ENCODE measurements at regions not wholly inside any gene's neighbourhood (a gene's known extent, or its start where the extent isn't known, plus 50 kb on each side); places are given as distances from the start of the nearest gene placed in this dataset.

DNA sequence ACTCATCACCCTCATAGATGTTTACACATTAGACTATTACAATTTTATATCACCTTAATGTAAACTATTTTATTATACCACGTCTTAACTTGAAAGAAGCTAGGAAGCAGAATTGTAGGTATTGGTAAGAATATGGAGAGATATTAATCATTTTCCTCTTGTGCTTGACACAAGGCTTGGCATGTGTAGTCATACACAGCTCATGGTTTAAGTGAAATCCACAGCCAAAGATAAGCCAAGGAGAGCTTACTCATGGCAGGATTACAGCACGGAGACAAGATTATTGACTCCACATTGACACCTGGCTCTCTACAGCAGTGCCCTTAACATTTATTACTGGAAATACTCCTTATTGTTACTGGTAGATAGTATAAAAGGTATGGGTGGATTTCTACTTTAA, 68.4 kb upstream of the ADGRL4 start:
- Histone ChIP-seq H3K9me2 (ENCODE audit: insufficient read depth, low read length) (no peaks in the 10 kb centered on the region), H3K27ac (ENCODE audit: low read length) (no peak overlapping the region), H3K79me2 (replicated peaks; ENCODE audit: insufficient read depth, low read length) (no peaks in the 10 kb centered on the region), H3K27me3 (ENCODE audit: insufficient read depth, low read depth, low read length) (no peaks in the 10 kb centered on the region), H3K36me3 (ENCODE audit: insufficient read depth, low read length) (no peaks in the 10 kb centered on the region), H2AFZ (ENCODE audit: low read depth, low read length) (no peak overlapping the region), H3K9me3 (ENCODE audit: low read length) (no peaks in the 10 kb centered on the region), H3K9ac (ENCODE audit: low read length) (no peak overlapping the region), H3K4me3 (ENCODE audit: low read length) (no peak overlapping the region), H4K20me1 (ENCODE audit: insufficient read depth) (no peaks in the 10 kb centered on the region), H3F3A (ENCODE audit: insufficient read depth, low read length, poor library complexity, severe bottlenecking) (peaks cover 4% of the 10 kb centered on the region), H3K4me2 (ENCODE audit: low read length) (no peak overlapping the region)
- TF ChIP-seq POLR2AphosphoS5 (IDR thresholded peaks at IDR 0.05) (no peak), MXI1 (conservative IDR thresholded peaks at IDR 0.05; ENCODE audit: poor library complexity, severe bottlenecking) (no peak), EZH2 (IDR thresholded peaks at IDR 0.05; ENCODE audit: borderline replicate concordance, insufficient read depth, low read length, poor library complexity, severe bottlenecking) (no peak), SMC3 (conservative IDR thresholded peaks at IDR 0.05; ENCODE audit: poor library complexity) (no peak), EP300 (conservative IDR thresholded peaks at IDR 0.05; ENCODE audit: poor library complexity, severe bottlenecking) (no peak), TAF1 (IDR thresholded peaks at IDR 0.05; ENCODE audit: low read depth) (no peak), RAD21 (conservative IDR thresholded peaks at IDR 0.05) (no peak)
- TF ChIP-seq, protein P1, sequence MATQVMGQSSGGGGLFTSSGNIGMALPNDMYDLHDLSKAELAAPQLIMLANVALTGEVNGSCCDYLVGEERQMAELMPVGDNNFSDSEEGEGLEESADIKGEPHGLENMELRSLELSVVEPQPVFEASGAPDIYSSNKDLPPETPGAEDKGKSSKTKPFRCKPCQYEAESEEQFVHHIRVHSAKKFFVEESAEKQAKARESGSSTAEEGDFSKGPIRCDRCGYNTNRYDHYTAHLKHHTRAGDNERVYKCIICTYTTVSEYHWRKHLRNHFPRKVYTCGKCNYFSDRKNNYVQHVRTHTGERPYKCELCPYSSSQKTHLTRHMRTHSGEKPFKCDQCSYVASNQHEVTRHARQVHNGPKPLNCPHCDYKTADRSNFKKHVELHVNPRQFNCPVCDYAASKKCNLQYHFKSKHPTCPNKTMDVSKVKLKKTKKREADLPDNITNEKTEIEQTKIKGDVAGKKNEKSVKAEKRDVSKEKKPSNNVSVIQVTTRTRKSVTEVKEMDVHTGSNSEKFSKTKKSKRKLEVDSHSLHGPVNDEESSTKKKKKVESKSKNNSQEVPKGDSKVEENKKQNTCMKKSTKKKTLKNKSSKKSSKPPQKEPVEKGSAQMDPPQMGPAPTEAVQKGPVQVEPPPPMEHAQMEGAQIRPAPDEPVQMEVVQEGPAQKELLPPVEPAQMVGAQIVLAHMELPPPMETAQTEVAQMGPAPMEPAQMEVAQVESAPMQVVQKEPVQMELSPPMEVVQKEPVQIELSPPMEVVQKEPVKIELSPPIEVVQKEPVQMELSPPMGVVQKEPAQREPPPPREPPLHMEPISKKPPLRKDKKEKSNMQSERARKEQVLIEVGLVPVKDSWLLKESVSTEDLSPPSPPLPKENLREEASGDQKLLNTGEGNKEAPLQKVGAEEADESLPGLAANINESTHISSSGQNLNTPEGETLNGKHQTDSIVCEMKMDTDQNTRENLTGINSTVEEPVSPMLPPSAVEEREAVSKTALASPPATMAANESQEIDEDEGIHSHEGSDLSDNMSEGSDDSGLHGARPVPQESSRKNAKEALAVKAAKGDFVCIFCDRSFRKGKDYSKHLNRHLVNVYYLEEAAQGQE (IDR thresholded peaks at IDR 0.05; ENCODE audit: borderline replicate concordance), result no peak
- TF ChIP-seq, protein P2, sequence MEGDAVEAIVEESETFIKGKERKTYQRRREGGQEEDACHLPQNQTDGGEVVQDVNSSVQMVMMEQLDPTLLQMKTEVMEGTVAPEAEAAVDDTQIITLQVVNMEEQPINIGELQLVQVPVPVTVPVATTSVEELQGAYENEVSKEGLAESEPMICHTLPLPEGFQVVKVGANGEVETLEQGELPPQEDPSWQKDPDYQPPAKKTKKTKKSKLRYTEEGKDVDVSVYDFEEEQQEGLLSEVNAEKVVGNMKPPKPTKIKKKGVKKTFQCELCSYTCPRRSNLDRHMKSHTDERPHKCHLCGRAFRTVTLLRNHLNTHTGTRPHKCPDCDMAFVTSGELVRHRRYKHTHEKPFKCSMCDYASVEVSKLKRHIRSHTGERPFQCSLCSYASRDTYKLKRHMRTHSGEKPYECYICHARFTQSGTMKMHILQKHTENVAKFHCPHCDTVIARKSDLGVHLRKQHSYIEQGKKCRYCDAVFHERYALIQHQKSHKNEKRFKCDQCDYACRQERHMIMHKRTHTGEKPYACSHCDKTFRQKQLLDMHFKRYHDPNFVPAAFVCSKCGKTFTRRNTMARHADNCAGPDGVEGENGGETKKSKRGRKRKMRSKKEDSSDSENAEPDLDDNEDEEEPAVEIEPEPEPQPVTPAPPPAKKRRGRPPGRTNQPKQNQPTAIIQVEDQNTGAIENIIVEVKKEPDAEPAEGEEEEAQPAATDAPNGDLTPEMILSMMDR (IDR thresholded peaks at IDR 0.05; ENCODE audit: poor library complexity, severe bottlenecking), result no peak

DNA sequence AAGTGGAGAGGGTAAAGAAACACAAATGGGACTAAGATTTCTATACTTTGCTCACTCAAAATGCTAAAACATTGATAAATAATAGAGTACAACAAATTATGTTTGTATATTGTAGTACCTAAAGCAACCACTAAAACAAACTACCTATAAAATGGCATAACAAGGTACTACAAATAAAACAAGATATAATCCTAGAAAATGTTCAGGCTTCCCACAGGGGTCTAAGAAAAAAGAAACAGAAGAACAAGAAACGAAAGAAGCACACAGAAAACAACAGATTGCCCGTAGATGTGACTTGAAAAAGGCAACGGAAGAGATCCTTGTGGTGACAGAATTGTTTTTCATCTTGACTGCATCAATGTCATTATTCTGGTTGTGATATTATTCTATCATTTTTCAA, 63.3 kb upstream of the ADGRL4 start:
- H3K36me3 ChIP-seq (ENCODE audit: insufficient read depth, low read length), result no peaks in the 10 kb centered on the region
- H3K27ac ChIP-seq (ENCODE audit: low read length), result no peak overlapping the region
- H4K20me1 ChIP-seq (ENCODE audit: insufficient read depth), result no peaks in the 10 kb centered on the region
- no peak overlapping the region for H3K4me2 ChIP-seq (ENCODE audit: low read length)
- no peaks in the 10 kb centered on the region for H3F3A ChIP-seq (ENCODE audit: insufficient read depth, low read length, poor library complexity, severe bottlenecking)
- H3K27me3 ChIP-seq (ENCODE audit: insufficient read depth, low read depth, low read length), result no peaks in the 10 kb centered on the region
- H3K9me2 ChIP-seq (ENCODE audit: insufficient read depth, low read length), result no peaks in the 10 kb centered on the region
- no peaks in the 10 kb centered on the region for H3K9me3 ChIP-seq (ENCODE audit: low read length)
- no peak overlapping the region for H3K4me3 ChIP-seq (ENCODE audit: low read length)
- TF ChIP-seq RAD21 (conservative IDR thresholded peaks at IDR 0.05), result no peak
- no peak overlapping the region for H3K9ac ChIP-seq (ENCODE audit: low read length)
- H3K79me2 ChIP-seq (replicated peaks; ENCODE audit: insufficient read depth, low read length), result no peaks in the 10 kb centered on the region
- H2AFZ ChIP-seq (ENCODE audit: low read depth, low read length), result no peak overlapping the region

DNA sequence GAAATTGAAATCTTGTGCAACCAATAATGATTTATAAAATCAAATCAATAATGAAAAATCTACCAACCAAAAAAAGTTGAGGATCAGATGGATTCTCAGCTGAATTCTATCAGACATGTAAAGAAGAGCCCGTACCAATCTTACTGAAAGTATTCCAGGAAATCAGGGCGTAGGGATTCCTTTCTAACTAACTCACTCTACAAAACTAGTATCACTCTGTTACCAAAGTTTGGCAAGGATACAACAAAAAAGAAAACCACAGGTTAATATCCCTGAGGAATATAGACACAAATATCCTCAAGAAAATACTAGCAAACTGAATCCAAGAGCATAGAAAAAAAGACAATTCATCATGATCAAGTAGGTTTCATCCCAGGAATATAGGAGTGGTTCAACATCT, 52.8 kb upstream of the ADGRL4 start:
- Histone ChIP-seq H3K27ac (ENCODE audit: low read length) (no peak overlapping the region), H3K9me3 (ENCODE audit: low read length) (no peaks in the 10 kb centered on the region), H3K4me2 (ENCODE audit: low read length) (no peak overlapping the region), H3K27me3 (ENCODE audit: insufficient read depth, low read depth, low read length) (no peaks in the 10 kb centered on the region), H3F3A (ENCODE audit: insufficient read depth, low read length, poor library complexity, severe bottlenecking) (no peaks in the 10 kb centered on the region), H4K20me1 (ENCODE audit: insufficient read depth) (no peaks in the 10 kb centered on the region), H3K9ac (ENCODE audit: low read length) (no peak overlapping the region), H3K79me2 (replicated peaks; ENCODE audit: insufficient read depth, low read length) (no peaks in the 10 kb centered on the region), H3K36me3 (ENCODE audit: insufficient read depth, low read length) (no peaks in the 10 kb centered on the region), H3K4me3 (ENCODE audit: low read length) (no peak overlapping the region), H2AFZ (ENCODE audit: low read depth, low read length) (no peak overlapping the region), H3K9me2 (ENCODE audit: insufficient read depth, low read length) (no peaks in the 10 kb centered on the region)
- TF ChIP-seq EZH2 (IDR thresholded peaks at IDR 0.05; ENCODE audit: borderline replicate concordance, insufficient read depth, low read length, poor library complexity, severe bottlenecking) (no peak), EP300 (conservative IDR thresholded peaks at IDR 0.05; ENCODE audit: poor library complexity, severe bottlenecking) (no peak), POLR2AphosphoS5 (IDR thresholded peaks at IDR 0.05) (no peak), RAD21 (conservative IDR thresholded peaks at IDR 0.05) (no peak), MXI1 (conservative IDR thresholded peaks at IDR 0.05; ENCODE audit: poor library complexity, severe bottlenecking) (no peak), SMC3 (conservative IDR thresholded peaks at IDR 0.05; ENCODE audit: poor library complexity) (no peak), TAF1 (IDR thresholded peaks at IDR 0.05; ENCODE audit: low read depth) (no peak)
- TF ChIP-seq, protein P2 (IDR thresholded peaks at IDR 0.05; ENCODE audit: poor library complexity, severe bottlenecking), result no peak
- TF ChIP-seq, protein P1 (IDR thresholded peaks at IDR 0.05; ENCODE audit: borderline replicate concordance), result no peak

All from neural cell (in vitro differentiated cells).